Breast epithelium (tissue), 4 donors: ENCODE measurements at regions not wholly inside any gene's neighbourhood (a gene's known extent, or its start where the extent isn't known, plus 50 kb on each side); places are given as distances from the start of the nearest gene placed in this dataset.

Experiments
- DNase-seq, 2 donors: peaks; one replicate each; pipeline ENCODE4 v3.0.0-alpha.2; 2019; ENCODE audit warnings: low spot score in 2 of 2
- H3K27ac ChIP-seq, 2 donors: fragments of 200-600 bp; sonication (generic) in 1 of 2; one replicate each; pipeline ENCODE4 v1.5.1; 2016 to 2019; ENCODE audit warnings: mild to moderate bottlenecking in 1 of 2
- H3K27me3 ChIP-seq, 2 donors: fragments of 200-600 bp; sonication (generic) in 1 of 2; one replicate each; pipeline versions ENCODE4 v1.5.1 to v1.6.0; 2017 to 2019; ENCODE audit warnings: control low read depth in 1 of 2, mild to moderate bottlenecking in 1 of 2
- H3K36me3 ChIP-seq: fragments of 200-600 bp; one replicate; pipeline ENCODE4 v1.5.1; 2019
- H3K4me1 ChIP-seq, 2 donors: fragments of 200-600 bp; sonication (generic); one replicate each; pipeline ENCODE4 v1.5.1; 2016 to 2019; ENCODE audit warnings: control low read depth in 1 of 2
- H3K4me3 ChIP-seq, 3 donors: fragments of 200-600 bp; sonication (generic); 1 replicate in 2 of 3; 2 replicates in 1 of 3; pipeline ENCODE4 v1.5.1; 2016 to 2019; ENCODE audit warnings: mild to moderate bottlenecking in 3 of 3, moderate library complexity in 2 of 3
- H3K9me3 ChIP-seq, 2 donors: fragments of 200-600 bp; sonication (generic) in 1 of 2; one replicate each; pipeline ENCODE4 v1.5.1; 2016 to 2019; ENCODE audit warnings: control low read depth in 1 of 2
- CTCF ChIP-seq, 3 donors: fragments of 450-650 bp; IDR thresholded peaks; one replicate each; pipeline ENCODE4 v1.5.1; 2016 to 2017; ENCODE audit warnings: antibody characterized with exemption in 3 of 3, mild to moderate bottlenecking in 3 of 3, moderate library complexity in 3 of 3
- POLR2A ChIP-seq: fragments of 450-650 bp; IDR thresholded peaks from one replicate; pipeline ENCODE4 v1.6.1; 2016; ENCODE audit warnings: antibody characterized with exemption, mild to moderate bottlenecking, moderate library complexity
- POLR2AphosphoS5 ChIP-seq, 3 donors: sonication (generic); formaldehyde crosslinking; IDR thresholded peaks; one replicate each; pipeline ENCODE4 v1.6.1; 2017; ENCODE audit warnings: antibody characterized with exemption in 3 of 3
- intact Hi-C: fragments of 100-400 bp; cut with DNase I; formaldehyde crosslinking; loops from one replicate; pipeline ENCODE4 v1.15.1; 2023; ENCODE audit warnings: low total_unique reads

DNA sequence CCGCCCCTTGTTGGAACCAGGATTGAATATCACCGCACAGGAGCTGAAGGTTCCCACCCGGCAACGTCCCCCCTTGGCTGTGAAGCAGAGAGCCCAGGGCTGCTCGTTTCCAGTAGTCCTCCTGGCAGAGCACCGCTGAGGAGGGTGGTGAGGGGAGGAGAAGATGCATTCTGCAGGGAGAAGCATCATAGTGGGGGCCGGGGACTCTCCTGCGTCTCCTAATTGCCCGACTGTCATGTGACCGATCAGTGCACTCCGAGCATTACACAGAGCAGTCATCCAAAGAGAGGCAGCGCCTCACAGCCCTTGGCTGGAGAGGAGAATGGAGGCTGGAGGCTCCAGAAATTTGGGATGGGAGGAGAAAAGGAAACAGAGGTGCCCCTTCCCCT lies 85.0 kb upstream of the SEPTIN5 start:
- no peak for TF ChIP-seq CTCF (IDR thresholded peaks at IDR 0.05)
- TF ChIP-seq POLR2AphosphoS5 (IDR thresholded peaks at IDR 0.05) = no peak
- TF ChIP-seq POLR2A = no peak
- intact Hi-C loops = no loop called here
- H3K4me3 ChIP-seq = no peak overlapping the region

DNA sequence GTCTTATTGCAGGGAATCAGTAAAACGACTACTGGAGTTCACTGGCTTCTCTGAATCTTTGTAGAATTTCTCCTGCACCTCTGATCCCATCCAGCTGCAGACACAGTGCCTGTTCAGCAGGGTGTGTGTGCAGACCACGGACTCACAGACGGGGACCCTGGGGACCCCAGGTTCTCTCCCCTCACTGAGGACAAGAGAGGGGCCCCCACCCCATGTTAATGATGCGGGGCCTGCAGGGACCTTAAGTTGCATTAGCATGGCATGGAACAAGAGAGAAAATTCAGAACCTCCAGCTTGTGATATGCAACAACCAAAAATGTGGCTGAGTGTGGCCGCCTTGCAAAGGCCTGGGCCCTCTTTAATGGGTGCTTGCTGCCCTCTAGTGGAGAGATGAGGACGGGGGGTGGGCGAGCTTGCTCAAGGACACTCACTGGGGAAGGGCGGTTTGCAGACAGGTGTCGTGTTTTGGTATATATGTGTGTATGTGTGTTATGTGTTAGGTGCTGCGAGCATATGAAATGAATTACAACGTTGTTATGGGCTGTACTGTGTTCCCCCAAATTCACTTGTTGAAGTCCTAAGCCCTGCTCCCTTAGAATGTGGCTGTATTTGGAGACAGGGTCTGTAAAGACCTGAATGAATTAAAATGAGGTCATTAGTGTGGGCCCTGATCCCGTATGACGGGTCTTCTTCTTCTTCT lies 84.4 kb upstream of the SEPTIN5 start:
- Histone ChIP-seq H3K4me3 (no peak overlapping the region), H3K36me3 (no peaks in the 10 kb centered on the region), H3K9me3 (no peaks in the 10 kb centered on the region), H3K27ac (no peak overlapping the region), H3K4me1 (no peaks in the 10 kb centered on the region), H3K27me3 (peaks cover 0 to 18% of the 10 kb centered on the region in 2 donors)
- TF ChIP-seq POLR2AphosphoS5 (IDR thresholded peaks at IDR 0.05) (peak in 1 of 3 donors; percentile 11), CTCF (IDR thresholded peaks at IDR 0.05) (peak; percentile 41 to 88 (median 87)), POLR2A (no peak)
- intact Hi-C loops = loop anchor here (10.0 kb wide), 1 partner anchor 675 kb away; no protein-coding TSS in a partner anchor
- DNase-seq = peak; percentile 61 to 83

More for the DNA sequence above, 85.0 kb upstream of the SEPTIN5 start:
- no peaks in the 10 kb centered on the region for H3K36me3 ChIP-seq
- no peaks in the 10 kb centered on the region for H3K4me1 ChIP-seq
- H3K27ac ChIP-seq = no peak overlapping the region
- no peaks in the 10 kb centered on the region for H3K9me3 ChIP-seq
- DNase-seq = no peak
- H3K27me3 ChIP-seq = peaks cover 0 to 18% of the 10 kb centered on the region in 2 donors

- TF ChIP-seq POLR2A (no peak), POLR2AphosphoS5 (IDR thresholded peaks at IDR 0.05) (no peak), CTCF (IDR thresholded peaks at IDR 0.05) (no peak)
- H3K36me3 ChIP-seq = no peaks in the 10 kb centered on the region
- peaks cover 0 to 12% of the 10 kb centered on the region in 2 donors for H3K27me3 ChIP-seq
- no peaks in the 10 kb centered on the region for H3K4me1 ChIP-seq
- intact Hi-C loops = loop anchor here (10.0 kb wide), 1 partner anchor 676 kb away; no protein-coding TSS in a partner anchor
- no peak overlapping the region for H3K4me3 ChIP-seq
- no peak overlapping the region for H3K27ac ChIP-seq
- no peaks in the 10 kb centered on the region for H3K9me3 ChIP-seq
- no peak for DNase-seq
Measured at GRCh38 chr22:19630614-19631013, 83.7 kb upstream of the SEPTIN5 start.

DNA sequence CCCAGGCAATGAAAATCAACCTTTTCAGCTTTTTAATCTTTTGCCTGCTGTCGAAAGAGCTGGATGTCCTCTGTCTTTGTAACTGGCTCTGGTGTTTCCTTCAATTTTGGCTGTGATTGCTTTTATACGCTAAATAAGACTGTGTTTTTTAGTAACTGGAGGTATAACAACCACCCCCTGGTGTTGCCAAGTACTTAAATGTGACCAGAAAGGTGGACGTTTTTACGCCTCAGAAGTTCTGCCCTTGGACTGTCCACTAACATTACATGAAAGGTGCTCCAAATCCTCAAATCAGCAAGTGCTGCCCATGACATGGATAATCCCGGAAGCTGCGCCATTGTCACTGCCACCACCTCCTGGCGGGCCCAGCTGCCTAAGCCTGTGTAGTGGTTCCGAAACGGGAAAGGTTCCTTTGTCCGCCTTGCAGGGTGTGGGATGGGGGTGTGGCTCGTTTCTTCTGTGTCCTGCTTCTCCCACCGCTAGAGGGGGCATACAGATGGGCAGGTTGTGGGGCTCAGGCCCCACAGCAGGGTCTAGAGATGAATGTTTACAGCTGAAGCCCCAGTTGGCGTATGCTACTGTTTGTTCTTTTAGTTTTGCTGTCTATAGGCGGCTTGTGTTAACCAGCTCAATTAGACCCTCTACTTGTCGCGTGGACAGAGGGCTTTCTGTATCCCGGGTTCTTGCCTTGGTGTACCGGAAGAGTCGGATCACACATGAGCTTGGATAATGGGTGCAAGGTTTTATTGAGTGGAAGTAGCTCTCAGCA lies 82.2 kb upstream of the SEPTIN5 start:
- TF ChIP-seq POLR2A (no peak), POLR2AphosphoS5 (IDR thresholded peaks at IDR 0.05) (no peak), CTCF (IDR thresholded peaks at IDR 0.05) (peak in 1 of 3 donors; percentile 28)
- H3K27me3 ChIP-seq = peaks cover 0 to 7% of the 10 kb centered on the region in 2 donors
- intact Hi-C loops = loop anchor here (10.0 kb wide), 1 partner anchor 677 kb away; no protein-coding TSS in a partner anchor
- no peaks in the 10 kb centered on the region for H3K9me3 ChIP-seq
- H3K36me3 ChIP-seq = no peaks in the 10 kb centered on the region
- no peaks in the 10 kb centered on the region for H3K4me1 ChIP-seq
- no peak for DNase-seq
- H3K27ac ChIP-seq = no peak overlapping the region
- no peak overlapping the region for H3K4me3 ChIP-seq
